HG03521 (cell line): ENCODE measurements at regions not wholly inside any gene's neighbourhood (a gene's known extent, or its start where the extent isn't known, plus 50 kb on each side); places are given as distances from the start of the nearest gene placed in this dataset.
A peak's percentile ranks its signal among the peaks of the same experiment; 100 is the strongest.
"Not testable (repeated sequence)": the region's sequence is repeated elsewhere in the genome, so short reads cannot be mapped to it uniquely, and the experiment has no call there.

Source experiments
- ATAC-seq: cut with Tn5 transposase; IDR thresholded peaks from one replicate; pipeline ENCODE4 v1.9.1; 2021; ENCODE audit warnings: mild to moderate bottlenecking, moderate library complexity; ENCODE audit not compliant: unreplicated experiment

DNA sequence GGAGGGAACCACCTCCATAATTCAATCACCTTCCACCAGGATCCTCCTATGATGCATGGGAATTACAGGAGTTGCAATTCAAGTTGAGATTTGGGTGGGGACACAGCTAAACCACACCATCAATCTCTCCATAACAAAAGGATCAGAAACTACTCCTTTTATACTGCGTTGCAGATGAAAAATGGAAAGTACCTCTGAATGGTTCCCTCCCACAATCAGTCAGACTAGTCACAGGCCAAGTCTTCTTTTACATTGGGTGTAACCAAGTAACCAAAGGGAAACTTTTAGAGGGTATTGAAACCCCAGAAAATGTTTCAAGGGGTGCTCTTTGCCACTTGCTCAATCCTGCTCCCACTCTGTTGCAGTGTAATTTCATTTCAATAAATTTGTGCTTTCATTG, 504.3 kb upstream of the CNTN3 start:
- no peak for ATAC-seq

DNA sequence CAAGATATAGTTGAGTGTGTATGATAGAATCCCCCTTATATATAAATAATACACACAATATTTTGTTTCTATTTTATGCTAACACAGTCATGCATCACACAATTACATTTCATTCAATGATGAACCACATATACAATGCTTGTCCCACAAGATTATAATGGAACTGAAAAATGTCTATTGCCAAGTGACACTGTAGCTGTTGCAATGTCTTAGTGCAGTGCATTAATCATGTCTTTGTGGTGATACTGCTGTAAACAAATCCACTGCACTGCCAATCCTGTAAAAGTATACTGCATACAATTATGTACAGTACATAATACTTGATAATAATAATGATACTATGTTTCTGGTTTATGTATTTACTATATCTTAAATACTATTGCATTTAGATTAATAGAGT, 512.1 kb upstream of the CNTN3 start:
- no peak for ATAC-seq

DNA sequence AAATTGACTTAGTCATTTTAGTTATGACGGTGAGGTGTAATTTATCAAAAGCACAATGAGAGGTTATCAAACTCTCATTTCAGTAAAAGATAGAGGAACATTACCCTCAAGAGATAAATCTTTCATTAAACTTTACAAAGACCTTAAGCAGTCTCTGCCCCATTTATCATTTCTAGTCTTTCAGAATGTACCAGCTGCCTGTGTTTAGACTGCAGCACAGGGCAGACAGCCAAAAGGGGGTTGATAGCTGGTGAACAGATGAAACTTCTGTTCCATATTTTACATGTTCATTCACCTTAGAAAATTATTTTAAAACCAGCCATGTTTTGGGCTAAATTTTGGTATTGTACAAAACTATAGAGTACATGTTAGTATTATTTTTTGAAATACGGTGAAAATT, 514.6 kb upstream of the CNTN3 start:
- no peak for ATAC-seq

DNA sequence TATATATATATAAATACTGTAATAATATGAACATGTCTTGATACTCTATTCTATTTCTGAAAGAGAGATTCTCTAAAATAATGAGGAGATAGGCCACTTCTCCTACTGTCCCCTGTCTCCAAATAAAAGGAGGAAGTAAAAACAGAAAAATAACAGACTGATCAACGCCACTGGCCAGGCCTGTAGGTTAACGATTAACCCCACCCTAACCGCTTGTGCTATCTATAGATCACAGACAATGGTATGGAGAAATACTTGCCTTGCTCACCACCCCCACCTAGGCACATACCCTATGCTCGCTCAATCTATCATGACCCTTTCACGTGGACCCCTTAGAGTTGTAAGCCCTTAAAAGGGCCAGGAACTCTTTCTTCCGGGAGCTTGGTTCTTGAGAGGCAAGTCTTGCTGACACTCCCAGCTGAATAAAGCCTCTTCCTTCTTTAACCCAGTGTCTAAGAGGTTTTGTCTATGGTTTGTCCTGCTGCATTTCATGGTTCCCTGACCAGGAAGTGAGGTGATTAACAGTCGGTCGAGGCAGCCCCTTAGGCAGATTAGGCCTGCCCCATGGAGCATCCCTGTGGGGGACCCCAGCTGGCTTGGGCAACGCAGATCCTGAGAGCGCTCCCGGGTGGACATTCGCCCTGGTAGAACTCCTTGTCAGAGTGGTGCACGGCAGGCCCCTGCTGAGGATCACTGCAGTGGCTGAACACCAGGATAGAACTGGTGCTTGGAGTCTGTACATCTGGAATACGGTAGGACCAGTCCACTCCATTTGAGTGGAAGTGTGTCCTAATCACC, 521.8 kb upstream of the CNTN3 start:
- ATAC-seq, result no peak

DNA sequence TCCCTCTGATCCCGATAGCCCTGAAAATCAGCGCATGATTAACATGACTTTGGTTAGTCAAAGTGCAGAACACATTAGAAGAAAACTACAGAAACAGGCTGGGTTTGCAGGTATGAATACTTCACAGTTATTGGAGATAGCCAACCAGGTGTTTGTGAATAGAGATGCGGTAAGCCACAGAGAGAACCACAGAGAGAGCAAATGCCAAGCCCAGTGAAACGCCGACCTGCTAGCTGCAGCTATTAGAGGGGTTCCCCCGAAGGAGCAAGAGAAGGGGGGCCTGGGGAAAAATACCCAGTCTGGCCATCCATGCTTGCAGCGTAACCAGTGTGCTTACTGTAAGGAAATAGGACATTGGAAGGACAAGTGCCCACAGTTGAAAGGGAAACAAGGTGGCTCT, 523.9 kb upstream of the CNTN3 start:
- no peak for ATAC-seq

DNA sequence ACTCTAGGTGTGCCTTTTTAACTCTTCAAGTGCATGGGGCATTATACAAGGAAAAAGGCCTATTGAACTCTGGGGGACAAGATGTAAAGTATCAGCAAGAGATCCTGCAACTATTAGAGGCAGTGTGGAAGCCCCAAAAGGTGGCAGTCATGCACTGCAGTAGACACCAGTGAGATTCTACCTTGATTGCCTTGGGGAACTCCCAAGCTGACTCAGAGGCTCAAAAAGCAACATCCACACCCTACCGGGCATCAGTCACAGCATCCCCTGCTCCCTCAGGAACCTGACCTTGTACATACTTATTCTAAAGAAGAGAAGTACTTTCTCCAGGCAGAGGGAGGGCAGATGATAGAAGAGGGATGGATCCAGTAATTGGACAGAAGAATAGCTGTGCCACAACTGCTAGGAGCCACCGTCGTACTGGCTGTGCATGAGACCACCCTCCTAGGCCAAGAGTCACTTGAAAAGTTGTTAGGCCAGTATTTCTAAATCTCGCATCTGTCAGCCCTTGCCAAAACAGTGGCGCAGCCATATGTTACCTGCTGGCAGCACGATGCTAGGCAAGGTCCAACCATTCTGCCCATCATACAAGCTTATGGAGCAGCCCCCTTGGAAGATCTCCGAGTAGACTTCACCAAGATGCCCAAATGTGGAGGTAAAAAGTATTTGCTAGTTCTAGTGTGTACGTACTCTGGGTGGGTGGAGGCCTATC, 523.1 kb upstream of the FRG2C start:
- ATAC-seq, result no peak

DNA sequence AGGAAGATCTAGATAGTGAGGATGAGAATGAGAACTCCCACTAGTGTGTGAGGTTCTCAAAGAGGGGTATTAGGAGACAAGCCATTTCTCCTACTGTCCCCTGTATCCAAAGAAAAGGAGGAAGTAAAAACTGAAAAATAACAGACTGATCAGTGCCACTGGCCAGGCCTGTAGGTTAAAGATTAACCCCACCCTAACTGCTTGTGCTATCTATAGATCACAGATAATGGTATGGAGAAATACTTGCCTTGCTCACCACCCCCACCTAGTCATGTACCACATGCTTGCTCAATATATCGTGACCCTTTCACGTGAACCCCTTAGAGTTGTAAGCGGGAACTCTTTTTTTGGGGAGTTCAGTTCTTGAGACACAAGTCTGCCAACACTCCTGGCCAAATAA, 519.7 kb upstream of the FRG2C start:
- ATAC-seq, result no peak

DNA sequence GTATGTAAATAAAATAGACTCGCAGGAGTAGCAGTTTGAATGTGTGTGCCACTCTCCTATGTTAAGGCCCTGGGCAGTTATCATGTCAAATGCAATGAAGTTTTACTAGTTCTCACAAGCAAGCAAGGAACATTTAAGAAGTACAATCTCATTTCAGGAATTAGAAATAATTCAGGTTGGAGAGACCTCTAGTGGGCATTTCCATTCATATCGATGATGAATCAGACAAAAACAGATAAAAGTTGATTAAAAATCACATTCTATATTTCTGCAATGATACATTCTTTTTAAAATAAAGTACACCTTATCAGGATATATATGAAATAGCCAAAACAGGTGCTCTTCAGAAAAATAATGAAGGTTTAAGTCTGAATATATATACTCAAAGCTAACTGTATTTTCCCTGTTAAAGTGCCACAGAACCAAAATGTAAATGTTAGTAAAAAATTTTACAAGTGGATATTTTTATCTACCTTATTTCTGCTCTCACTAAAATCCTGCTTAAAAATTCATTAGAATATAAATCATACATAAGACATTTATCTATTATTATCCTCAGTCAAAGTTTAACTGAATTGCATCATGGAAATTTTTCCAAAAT, 492.4 kb upstream of the FRG2C start:
- ATAC-seq, result no peak

DNA sequence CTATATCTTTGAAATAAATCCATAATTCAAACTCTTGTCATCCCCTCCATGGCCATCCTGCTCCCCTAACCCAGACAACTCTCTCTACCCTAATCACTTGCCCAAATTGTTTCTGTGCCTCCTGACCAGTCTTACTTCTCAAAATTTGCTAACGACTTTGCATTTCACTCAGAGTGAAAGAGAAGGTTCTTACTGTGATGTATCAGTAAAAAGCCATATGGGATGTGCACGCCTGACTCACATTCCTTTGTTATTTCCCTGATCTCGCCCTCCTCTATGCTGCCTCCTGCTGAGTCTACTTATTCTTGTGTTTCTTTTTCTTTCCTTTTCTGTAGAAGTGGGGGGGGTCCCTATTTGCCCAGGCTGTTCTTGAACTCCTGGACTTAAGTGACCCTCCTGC, 487.2 kb upstream of the FRG2C start:
- ATAC-seq, result no peak

DNA sequence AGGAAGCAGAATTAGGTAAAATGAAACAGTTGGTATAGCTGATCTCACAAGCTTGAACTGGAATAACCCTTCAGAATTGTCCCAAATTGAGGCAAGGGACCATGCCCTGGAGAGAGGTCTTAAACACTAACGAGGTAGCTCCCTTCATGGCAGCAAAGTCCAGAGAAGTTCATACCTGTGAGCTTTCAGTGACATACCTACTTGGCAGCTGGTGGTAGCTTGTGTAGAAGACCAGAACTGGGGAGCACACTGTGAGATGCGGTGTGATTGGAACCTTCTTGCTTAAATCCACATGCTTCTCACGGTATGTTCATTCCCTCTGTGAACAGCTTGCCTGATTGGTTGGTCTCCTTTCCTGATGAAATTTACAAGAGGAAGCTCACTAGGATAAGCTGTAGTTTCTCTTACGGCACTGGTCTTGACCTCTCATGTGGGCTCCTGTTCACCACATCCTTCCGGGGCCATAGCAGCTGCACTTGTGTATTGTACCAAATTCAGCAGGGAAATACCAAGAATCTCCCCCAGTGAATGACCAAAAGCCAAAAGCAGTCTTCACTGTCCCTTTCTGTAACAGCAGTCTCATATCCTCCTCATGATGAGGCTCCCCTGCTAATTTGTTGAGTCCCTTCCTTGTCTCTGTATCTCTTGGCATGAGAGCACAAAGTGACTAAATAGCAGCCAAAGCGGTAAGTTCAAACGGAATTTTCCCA, 483.7 kb upstream of the FRG2C start:
- peak; percentile 72 for ATAC-seq

DNA sequence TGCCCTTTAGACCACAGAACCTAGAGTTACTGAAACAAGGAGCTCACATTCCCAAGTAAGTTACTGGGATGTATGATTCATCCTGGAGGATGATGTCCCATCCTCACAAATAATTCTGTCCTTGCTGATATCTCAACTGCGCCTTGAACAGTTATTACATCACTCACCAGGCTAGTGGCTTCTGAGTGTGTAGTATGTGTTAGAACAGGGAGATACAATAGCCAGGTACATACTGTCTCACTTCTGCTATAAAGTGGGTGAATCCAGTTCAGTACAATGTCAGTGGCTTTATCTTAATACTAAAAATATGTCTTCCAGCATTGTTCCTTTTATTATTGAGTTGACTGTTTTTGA, 483.2 kb upstream of the FRG2C start:
- ATAC-seq, result no peak

DNA sequence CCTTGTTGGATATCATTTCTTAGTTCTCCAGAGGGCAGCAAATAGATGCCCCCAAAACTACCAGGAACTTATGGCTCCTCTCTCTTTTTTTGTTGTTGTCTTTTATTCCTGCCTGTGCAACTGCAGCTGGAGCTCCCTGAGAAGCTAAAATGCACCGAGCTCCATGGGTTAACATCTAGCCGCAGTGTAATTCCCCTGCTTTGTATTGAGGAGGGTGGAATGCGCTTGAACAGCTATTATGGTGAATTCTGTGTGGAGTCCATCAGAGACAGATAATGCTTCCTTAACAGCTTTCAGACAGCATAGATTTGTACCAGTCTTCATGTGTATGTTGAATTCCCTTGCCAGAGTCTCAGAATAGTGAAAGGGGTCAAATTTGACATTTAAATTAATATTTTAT, 475.2 kb upstream of the FRG2C start:
- no peak for ATAC-seq

DNA sequence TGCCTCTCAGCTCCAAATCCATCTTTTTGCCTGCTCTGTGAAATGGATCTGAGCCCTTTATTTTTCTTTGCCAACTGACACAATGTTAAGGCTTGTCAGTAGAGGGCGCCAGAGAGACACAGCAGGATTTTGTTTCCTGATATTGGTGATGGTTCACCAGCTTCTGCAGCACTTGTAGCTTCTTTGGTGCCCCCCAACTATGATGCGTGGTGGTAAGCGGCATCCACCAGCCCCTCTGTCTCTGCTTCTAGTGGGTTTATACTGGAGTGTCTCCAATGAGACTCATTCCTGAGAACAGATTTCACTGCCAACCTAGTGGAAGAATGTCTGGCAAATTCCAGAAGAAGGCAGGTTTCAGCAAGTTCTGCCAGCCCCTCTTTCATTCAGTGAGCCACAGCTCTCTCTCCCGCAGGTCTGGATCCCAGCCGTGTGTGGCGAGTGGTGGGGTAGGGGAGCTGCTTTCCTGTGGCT, 471.9 kb upstream of the FRG2C start:
- peak; percentile 56 for ATAC-seq

DNA sequence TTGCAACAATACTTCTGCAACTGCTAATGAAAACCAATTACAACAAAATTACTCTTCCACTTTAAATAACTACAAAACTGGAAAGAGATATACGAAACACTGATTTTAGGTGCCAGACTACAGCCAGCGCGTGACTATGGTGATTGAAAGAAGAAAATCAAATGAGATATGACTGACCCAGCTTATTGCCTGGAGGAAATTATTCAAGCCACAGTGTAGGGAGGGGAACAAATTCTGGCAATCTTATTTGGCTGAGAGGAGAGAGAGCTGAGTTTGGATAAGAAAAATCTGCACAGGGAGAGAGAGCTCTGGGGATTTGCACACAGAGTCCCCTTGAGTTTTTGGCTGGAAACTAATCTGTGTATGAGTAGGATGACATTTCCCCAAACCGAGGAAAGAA, 470.3 kb upstream of the FRG2C start:
- no peak for ATAC-seq

DNA sequence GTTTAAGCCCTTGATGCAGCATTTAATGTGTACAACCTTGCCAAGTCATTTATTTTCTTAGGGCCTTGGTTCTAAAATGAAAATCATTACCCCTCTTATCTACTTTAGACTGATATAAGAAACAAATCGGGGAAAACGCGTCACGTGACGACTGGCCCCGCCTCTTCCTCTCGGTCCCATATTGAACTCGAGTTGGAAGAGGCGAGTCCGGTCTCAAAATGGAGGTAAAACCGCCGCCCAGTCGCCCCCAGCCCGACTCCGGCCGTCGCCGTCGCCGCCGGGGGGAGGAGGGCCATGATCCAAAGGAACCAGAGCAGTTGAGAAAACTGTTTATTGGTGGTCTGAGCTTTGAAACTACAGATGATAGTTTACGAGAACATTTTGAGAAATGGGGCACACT, 449.8 kb upstream of the FRG2C start:
- ATAC-seq, result not testable (repeated sequence)

DNA sequence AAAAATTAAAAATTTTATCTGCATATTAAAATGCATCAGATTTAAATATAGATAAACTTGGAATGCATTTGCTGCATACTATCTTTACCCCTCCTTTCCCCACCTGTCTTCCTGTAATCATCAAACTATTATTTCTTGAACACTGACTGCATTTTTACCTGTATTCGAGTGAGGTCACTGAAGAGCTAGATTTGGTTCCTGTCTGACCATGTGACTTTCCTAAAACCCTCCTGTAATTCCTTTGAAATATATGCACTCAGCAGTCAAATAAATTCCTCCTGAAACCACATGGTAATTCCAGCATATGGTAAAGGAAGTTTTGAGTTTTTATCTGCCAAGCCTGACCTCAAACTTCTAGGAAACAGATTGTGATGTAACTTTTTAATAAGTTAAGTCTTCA, 445.6 kb upstream of the FRG2C start:
- ATAC-seq, result no peak

DNA sequence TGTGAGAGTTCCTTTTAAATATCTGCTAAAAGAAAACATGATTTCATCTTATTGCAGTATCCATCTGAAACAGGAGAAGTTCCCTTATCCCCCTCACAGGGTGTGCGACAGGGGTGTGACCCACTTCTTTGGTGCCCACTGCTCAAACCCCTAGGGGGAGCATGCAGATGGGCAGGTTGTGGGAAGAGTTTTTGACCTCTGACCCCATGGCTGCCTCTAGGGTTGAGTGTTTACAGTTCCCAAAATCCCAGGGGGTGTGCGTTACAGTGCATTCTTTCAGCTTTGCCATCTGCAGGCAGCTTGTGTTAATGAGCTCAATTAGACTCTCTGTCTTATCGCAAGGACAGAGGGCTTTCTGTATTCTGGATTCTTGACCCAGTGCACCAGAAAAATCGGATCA, 443.2 kb upstream of the FRG2C start:
- ATAC-seq, result no peak

DNA sequence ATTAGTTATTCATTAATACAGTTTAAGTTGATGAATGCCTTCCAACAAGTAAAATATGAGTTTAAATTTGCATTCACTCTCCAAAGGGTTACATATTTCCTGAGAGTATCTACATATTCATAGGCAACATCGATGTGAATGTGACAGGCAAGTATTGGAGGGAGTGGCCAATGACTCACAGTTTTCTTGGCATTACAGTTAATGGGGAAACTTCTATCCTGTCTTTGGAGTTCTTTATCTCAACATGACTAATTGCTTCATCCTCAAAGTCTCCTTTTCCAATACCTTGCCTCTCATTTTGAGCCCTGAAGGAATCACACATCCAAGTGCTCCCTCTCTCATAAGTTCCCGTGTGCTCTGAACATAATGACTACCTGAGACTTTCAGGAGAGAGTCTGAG, 439.7 kb upstream of the FRG2C start:
- no peak for ATAC-seq

DNA sequence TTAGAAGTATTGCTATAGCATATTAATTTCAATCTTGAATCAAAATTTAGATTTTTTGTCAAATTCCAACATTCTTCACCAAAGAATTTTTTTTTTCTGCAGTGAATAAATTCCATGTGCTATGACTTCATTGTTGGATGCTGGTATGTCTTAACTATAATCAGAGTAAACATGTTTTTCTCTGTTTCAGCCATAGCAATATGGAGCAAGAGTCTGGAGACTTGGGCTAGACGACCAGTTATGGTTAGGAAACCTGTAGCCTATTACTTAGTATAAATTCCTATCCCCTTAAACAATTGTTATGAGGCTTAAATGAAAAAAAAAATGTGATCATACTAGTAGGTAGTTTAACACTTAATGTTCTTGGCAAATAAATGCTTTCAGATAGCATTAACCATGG, 431.9 kb upstream of the FRG2C start:
- no peak for ATAC-seq

DNA sequence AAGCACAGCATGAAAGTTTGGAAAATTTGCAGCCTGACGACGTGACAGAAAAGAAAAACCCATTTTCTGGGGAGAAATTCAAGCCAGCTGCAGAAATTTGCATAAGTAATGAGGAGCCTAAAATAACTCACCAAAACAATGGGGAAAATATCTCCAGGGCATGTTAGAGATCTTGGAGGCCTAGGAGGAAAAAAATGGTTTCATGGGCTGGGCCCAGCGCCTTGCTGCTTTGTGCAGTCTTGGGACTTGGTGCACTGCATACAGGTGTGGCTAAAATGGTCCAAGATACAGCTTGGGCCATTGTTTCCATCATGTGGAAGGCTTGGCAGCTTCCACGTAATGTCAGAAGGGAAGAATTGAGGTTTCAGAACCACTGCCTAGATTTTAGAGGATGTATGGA, 428.5 kb upstream of the FRG2C start:
- ATAC-seq, result no peak

DNA sequence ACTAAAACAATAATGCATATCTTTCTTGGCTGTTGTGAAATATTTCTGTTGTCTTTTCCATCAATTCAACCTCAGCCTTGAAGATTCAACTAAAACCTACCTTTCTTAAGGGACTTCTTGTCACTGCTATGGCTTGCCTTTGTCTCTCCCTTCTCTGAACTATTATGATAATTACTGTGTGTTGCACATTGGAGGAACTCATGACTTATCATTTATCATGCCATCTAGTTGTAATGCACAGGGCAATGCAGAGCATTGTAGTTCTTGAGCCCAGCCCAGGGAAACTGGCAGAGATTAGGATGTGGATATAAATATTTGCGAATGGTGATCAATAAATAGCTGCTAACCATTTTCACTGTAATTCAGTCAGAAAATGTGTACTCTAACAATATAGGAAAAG, 427.1 kb upstream of the FRG2C start:
- ATAC-seq, result no peak

DNA sequence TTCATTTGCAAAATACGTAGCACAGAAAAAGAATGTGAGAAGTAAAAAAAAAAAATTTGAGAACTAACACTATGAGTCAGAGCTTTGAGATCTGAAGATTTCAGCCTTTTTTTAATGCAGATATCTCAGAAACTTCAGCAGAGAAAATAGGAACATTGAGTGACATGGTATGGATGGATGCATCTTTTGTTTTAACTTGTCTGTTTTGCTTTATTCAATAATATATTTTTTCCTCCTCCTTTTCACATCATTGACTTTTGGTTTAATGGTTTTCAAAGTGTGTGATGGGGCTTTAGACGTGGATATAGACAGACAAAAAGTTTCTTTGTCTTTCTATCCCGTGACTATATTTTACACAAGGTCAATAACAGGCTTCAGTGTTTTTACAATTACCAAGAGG, 426.7 kb upstream of the FRG2C start:
- ATAC-seq, result no peak
